ENCODE measurements at regions not wholly inside any gene's neighbourhood (a gene's known extent, or its start where the extent isn't known, plus 50 kb on each side); places are given as distances from the start of the nearest gene placed in this dataset.

GRCh38 chr3:187827723-187828122 lies 82.5 kb upstream of the BCL6 start:
- ChIA-PET CTCF (no interaction called here), POLR2A (no interaction called here)
- Histone ChIP-seq H3K4me3 (ENCODE audit: low read depth, low read length) (no peak overlapping the region), H3K36me3 (ENCODE audit: control insufficient read depth in 2 of 2, insufficient read depth in 1 of 2, low read length in 2 of 2) (no peaks in the 10 kb centered on the region), H3K27ac (ENCODE audit: extremely low read depth, low read depth, low read length) (no peak overlapping the region), H3K9me3 (ENCODE audit: control insufficient read depth, insufficient read depth, low read depth, low read length) (no peaks in the 10 kb centered on the region), H3K4me1 (ENCODE audit: control insufficient read depth, insufficient read depth, low read length) (no peaks in the 10 kb centered on the region)
- TF ChIP-seq BCL6B (tag by site-specific recombination; IDR thresholded peaks at IDR 0.05): no peak
- TF ChIP-seq PRDM6 (tag by site-specific recombination; IDR thresholded peaks at IDR 0.05): no peak

- no peak overlapping the region for H3K4me3 ChIP-seq (ENCODE audit: low read depth, low read length)
- no peak overlapping the region for H3K27ac ChIP-seq (ENCODE audit: extremely low read depth, low read depth, low read length)
- TF ChIP-seq ZNF214 (tag by site-specific recombination; IDR thresholded peaks at IDR 0.05; ENCODE audit: borderline replicate concordance): no peak
- TF ChIP-seq ZNF654 (tag by site-specific recombination; IDR thresholded peaks at IDR 0.05; ENCODE audit: low read depth): no peak
- no peak for TF ChIP-seq ZFHX2 (tag by site-specific recombination; conservative IDR thresholded peaks at IDR 0.05)
- TF ChIP-seq ZNF354C (tag by site-specific recombination; IDR thresholded peaks at IDR 0.05; ENCODE audit: borderline replicate concordance, low read depth): no peak
- TF ChIP-seq ZNF571 (tag by site-specific recombination; IDR thresholded peaks at IDR 0.05): no peak
- TF ChIP-seq ZNF544 (tag by site-specific recombination; IDR thresholded peaks at IDR 0.05): no peak
- no peak for TF ChIP-seq HIC1 (tag by site-specific recombination; IDR thresholded peaks at IDR 0.05)
- TF ChIP-seq ZNF830 (tag by site-specific recombination; IDR thresholded peaks at IDR 0.05; ENCODE audit: low read depth): no peak
- no peak for TF ChIP-seq PRDM1 (tag by site-specific recombination; IDR thresholded peaks at IDR 0.05)
- no peak for TF ChIP-seq PATZ1 (tag by site-specific recombination; IDR thresholded peaks at IDR 0.05)
- no peak for TF ChIP-seq ZNF692 (tag by site-specific recombination; IDR thresholded peaks at IDR 0.05)
- TF ChIP-seq ZSCAN16 (tag by site-specific recombination; IDR thresholded peaks at IDR 0.05): no peak
- no peak for TF ChIP-seq ZNF169 (tag by site-specific recombination; IDR thresholded peaks at IDR 0.05)
- POLR2A ChIA-PET: no interaction called here
- H3K4me1 ChIP-seq (ENCODE audit: control insufficient read depth, insufficient read depth, low read length): no peaks in the 10 kb centered on the region
- no peaks in the 10 kb centered on the region for H3K9me3 ChIP-seq (ENCODE audit: control insufficient read depth, insufficient read depth, low read depth, low read length)
- CTCF ChIA-PET: interaction anchor here (0.6 kb wide), 1 partner anchor 705 kb away, joined by 4 read pairs; no protein-coding TSS in a partner anchor
- no peaks in the 10 kb centered on the region for H3K36me3 ChIP-seq (ENCODE audit: control insufficient read depth in 2 of 2, insufficient read depth in 1 of 2, low read length in 2 of 2)
Measured at GRCh38 chr3:187828579-187829452, 83.5 kb upstream of the BCL6 start.

Data from HEK293 (cell line).